Prostate gland (tissue), 2 donors: ENCODE measurements at regions not wholly inside any gene's neighbourhood (a gene's known extent, or its start where the extent isn't known, plus 50 kb on each side); places are given as distances from the start of the nearest gene placed in this dataset.

ENCODE experiments used
- DNase-seq: peaks from one replicate; pipeline ENCODE4 v3.0.0-alpha.2; 2019; ENCODE audit warnings: low spot score
- H3K27ac ChIP-seq, 2 donors: fragments of 200-600 bp; sonication (generic); 2 replicates each; pipeline ENCODE4 v1.5.1; 2017 to 2019
- H3K27me3 ChIP-seq: fragments of 200-600 bp; sonication (generic); replicated peaks from 2 replicates; pipeline ENCODE4 v1.5.1; 2019; ENCODE audit not compliant: insufficient read depth
- H3K36me3 ChIP-seq, 2 donors: fragments of 200-600 bp; sonication (generic); 1 replicate in 1 of 2; 2 replicates in 1 of 2; pipeline versions ENCODE4 v1.5.1 to v1.8.1; 2017 to 2019
- H3K4me1 ChIP-seq: fragments of 200-600 bp; sonication (generic); replicated peaks from 2 replicates; pipeline ENCODE4 v1.5.1; 2019
- H3K4me3 ChIP-seq, 2 donors: fragments of 200-600 bp; sonication (generic); 2 replicates each; pipeline ENCODE4 v1.5.1; 2017 to 2019
- H3K9me3 ChIP-seq: fragments of 200-600 bp; sonication (generic); 2 replicates; pipeline ENCODE4 v1.5.1; 2017
- POLR2A ChIP-seq: fragments of 450-650 bp; IDR thresholded peaks from one replicate; pipeline ENCODE4 v1.6.1; 2016; ENCODE audit warnings: antibody characterized with exemption, mild to moderate bottlenecking
- POLR2AphosphoS5 ChIP-seq: sonication (generic); formaldehyde crosslinking; IDR thresholded peaks from one replicate; pipeline ENCODE4 v1.6.1; 2017; ENCODE audit warnings: antibody characterized with exemption
- WGBS: methylation state at CpG from one replicate; pipeline ENCODE4 v1.1.5; 2018; 5-methylcytosine and 5-hydroxymethylcytosine counted together
- intact Hi-C: fragments of 100-400 bp; cut with DNase I; formaldehyde crosslinking; loops from one replicate; pipeline ENCODE4 v1.14.2; 2022
- TF ChIP-seq, protein P1 (sequence below), 4 experiments: fragments of 200-600 bp in 2 of 4; fragments of 450-650 bp in 2 of 4; sonication (generic) in 2 of 4; IDR thresholded peaks; 1 replicate in 3 of 4; 2 replicates in 1 of 4; pipeline ENCODE4 v1.5.1; 2016 to 2019; ENCODE audit warnings: antibody characterized with exemption in 4 of 4, mild to moderate bottlenecking in 2 of 4, moderate library complexity in 2 of 4

DNA sequence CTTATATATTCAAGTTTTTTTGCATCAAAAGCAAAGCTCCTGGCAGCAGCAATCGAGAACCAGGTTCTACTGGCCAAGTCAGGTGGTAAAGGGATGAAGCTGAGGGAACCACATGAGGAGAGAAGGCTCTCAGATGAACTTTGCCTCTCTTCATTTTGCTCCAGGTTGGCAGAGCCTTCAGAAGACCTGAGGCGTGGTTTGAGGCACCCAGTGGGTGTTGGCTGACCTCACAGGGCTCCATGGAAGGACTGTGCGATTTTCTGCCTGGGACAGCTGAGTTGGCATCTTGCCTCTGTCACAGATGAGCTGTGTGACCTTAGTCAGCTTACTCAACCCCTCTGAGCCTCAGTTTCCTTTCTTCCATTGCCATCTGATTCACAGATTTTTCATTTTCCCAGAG is 89.0 kb downstream of the INSIG2 start:
- intact Hi-C loops: no loop called here
- no peak for DNase-seq
- no peak overlapping the region for H3K27ac ChIP-seq
- TF ChIP-seq, protein P1, sequence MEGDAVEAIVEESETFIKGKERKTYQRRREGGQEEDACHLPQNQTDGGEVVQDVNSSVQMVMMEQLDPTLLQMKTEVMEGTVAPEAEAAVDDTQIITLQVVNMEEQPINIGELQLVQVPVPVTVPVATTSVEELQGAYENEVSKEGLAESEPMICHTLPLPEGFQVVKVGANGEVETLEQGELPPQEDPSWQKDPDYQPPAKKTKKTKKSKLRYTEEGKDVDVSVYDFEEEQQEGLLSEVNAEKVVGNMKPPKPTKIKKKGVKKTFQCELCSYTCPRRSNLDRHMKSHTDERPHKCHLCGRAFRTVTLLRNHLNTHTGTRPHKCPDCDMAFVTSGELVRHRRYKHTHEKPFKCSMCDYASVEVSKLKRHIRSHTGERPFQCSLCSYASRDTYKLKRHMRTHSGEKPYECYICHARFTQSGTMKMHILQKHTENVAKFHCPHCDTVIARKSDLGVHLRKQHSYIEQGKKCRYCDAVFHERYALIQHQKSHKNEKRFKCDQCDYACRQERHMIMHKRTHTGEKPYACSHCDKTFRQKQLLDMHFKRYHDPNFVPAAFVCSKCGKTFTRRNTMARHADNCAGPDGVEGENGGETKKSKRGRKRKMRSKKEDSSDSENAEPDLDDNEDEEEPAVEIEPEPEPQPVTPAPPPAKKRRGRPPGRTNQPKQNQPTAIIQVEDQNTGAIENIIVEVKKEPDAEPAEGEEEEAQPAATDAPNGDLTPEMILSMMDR (IDR thresholded peaks at IDR 0.05): no peak
- no peak for TF ChIP-seq POLR2AphosphoS5
- no peak for TF ChIP-seq POLR2A
- no peaks in the 10 kb centered on the region for H3K27me3 ChIP-seq
- no peaks in the 10 kb centered on the region for H3K36me3 ChIP-seq
- H3K9me3 ChIP-seq: no peaks in the 10 kb centered on the region
- H3K4me1 ChIP-seq: no peaks in the 10 kb centered on the region
- H3K4me3 ChIP-seq: no peak overlapping the region
- 73% methylated on average over 3 of the region's 3 CpGs for WGBS

DNA sequence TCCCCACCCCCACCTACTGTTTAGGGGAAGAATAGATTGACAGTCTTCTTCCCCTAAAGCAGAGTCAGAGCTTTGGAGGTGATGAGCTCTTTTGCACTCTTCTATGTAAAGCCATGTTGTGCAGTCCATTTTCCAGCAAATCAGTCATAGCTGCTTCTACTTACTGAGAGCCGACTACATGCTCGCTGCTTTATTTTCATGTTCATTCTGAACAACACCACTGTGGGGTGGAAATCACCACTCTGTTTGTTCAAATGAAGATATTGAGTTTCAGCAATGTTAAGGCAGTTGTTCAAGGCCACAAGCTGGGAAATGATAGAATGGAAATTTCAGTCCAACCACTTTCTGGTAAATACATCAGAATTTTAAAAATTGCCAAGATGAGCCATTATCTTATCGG is 88.3 kb downstream of the INSIG2 start:
- H3K4me1 ChIP-seq: no peaks in the 10 kb centered on the region
- intact Hi-C loops: no loop called here
- DNase-seq: no peak
- H3K27me3 ChIP-seq: no peaks in the 10 kb centered on the region
- 82% methylated on average over 3 of the region's 3 CpGs for WGBS
- no peaks in the 10 kb centered on the region for H3K36me3 ChIP-seq
- no peak overlapping the region for H3K4me3 ChIP-seq
- TF ChIP-seq POLR2AphosphoS5: no peak
- no peak overlapping the region for H3K27ac ChIP-seq
- no peaks in the 10 kb centered on the region for H3K9me3 ChIP-seq

DNA sequence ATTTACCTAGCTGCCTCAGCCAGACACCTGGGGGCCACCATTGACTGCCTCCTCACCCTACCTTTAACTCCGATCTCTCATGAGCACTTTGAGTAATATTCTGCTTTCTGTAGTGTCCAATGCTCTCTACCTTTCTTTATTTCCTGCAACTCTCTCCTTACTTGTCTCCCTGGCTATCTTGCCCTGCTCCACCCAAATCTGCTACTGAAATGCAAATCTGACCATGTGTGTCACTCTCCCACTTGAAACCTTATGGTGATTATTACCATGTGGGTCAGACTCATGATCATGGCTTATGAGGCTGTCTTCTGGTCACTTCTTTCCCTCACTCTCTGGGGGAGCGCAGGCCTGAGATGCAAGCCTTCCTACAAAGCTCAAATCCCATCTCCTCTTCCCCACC is 83.3 kb downstream of the INSIG2 start:
- Histone ChIP-seq H3K36me3 (no peaks in the 10 kb centered on the region), H3K4me3 (no peak overlapping the region)
- intact Hi-C loops: no loop called here

DNA sequence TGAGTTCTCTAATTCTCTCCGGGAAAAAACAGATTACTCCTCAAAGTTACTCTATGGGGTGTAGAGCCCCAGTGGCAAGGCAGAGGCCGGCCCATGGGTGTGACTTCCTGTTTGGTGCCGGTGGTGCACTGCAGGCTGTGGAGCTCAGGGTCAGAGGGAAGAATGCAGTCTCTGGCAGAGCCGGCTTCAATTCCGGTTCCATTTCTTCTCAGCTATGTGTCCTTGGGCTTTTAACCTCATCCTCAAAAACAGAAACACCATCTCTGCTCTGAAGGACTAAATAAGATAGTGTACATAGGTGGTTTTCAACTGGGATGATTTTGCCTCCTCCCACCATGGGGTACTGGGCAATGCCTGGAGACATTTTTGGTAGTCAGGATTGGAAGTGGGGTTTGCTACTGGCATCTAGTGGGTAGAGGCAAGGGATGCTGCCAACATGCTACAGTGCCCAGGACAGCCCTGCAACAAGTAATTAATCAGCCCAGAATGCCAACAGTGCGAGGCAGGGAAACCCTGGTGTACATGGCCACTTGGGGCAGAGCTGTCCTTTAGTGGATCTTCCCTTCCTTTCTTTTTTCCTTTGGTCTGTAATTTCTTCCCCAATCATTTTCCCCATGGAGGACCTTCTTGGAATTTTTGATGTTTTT is 81.2 kb downstream of the INSIG2 start:
- H3K27me3 ChIP-seq: no peaks in the 10 kb centered on the region
- 35% methylated on average over 6 of the region's 6 CpGs for WGBS
- H3K36me3 ChIP-seq: no peaks in the 10 kb centered on the region
- intact Hi-C loops: no loop called here
- no peak for TF ChIP-seq POLR2AphosphoS5
- TF ChIP-seq, protein P1 (IDR thresholded peaks at IDR 0.05): no peak
- no peak for TF ChIP-seq POLR2A
- H3K4me1 ChIP-seq: no peaks in the 10 kb centered on the region
- no peak for DNase-seq
- H3K9me3 ChIP-seq: no peaks in the 10 kb centered on the region
- no peak overlapping the region for H3K4me3 ChIP-seq
- no peak overlapping the region for H3K27ac ChIP-seq

More for the DNA sequence above, 83.3 kb downstream of the INSIG2 start:
- no peak for DNase-seq
- Histone ChIP-seq H3K27ac (no peak overlapping the region), H3K9me3 (no peaks in the 10 kb centered on the region), H3K27me3 (no peaks in the 10 kb centered on the region), H3K4me1 (no peaks in the 10 kb centered on the region)
- TF ChIP-seq POLR2A: no peak
- TF ChIP-seq POLR2AphosphoS5: no peak
- 98% methylated on average over 2 of the region's 2 CpGs for WGBS

DNA sequence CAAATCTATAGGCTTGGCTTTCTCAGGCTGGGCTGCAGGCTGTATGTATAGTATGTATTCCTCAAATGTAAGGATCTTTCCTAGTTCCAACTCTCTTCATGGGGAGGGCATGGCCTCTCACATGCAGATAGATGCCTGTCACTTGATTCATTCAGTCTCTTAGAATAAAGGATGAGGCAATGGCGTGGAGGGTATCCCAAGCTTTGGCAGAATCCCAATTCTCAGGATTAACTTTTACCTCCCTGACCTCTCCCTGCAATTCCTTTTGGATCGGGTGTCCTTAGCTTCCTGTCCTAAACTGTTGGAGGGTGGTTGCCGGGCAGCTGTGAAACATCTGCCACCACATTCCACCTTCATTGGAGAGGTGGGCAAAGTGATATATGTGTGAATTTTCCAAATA is 80.3 kb downstream of the INSIG2 start:
- intact Hi-C loops: no loop called here
- Histone ChIP-seq H3K36me3 (no peaks in the 10 kb centered on the region), H3K4me1 (no peaks in the 10 kb centered on the region), H3K27ac (no peak overlapping the region), H3K4me3 (no peak overlapping the region), H3K9me3 (no peaks in the 10 kb centered on the region), H3K27me3 (no peaks in the 10 kb centered on the region)
- TF ChIP-seq, protein P1 (IDR thresholded peaks at IDR 0.05): no peak
- TF ChIP-seq POLR2A: no peak
- no peak for TF ChIP-seq POLR2AphosphoS5
- DNase-seq: no peak
- WGBS: 58% methylated on average over 3 of the region's 3 CpGs

DNA sequence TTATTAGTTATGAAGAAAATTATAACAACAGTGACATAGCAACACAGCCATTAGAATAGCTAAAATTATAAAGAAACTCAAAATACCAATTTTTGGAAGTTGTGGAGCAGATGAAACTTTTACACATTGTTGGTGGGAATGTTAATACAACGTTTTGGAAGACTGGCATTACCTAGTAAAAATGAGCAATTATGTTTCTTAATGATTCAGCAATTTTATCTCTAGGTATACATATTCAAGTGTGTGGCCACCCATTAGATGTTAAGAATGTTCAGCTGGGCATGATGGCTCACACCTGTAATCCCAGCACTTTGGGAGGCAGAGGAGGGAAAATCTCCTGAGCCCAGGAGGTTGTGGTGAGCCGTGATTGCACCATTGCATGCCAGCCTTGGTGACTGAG is 78.8 kb downstream of the INSIG2 start:
- intact Hi-C loops: no loop called here
- Histone ChIP-seq H3K4me3 (no peak overlapping the region), H3K27me3 (no peaks in the 10 kb centered on the region), H3K9me3 (no peaks in the 10 kb centered on the region), H3K4me1 (no peaks in the 10 kb centered on the region), H3K27ac (no peak overlapping the region), H3K36me3 (no peaks in the 10 kb centered on the region)
- WGBS: 63% methylated on average over 2 of the region's 2 CpGs
- no peak for DNase-seq
- no peak for TF ChIP-seq POLR2AphosphoS5
- no peak for TF ChIP-seq POLR2A
- TF ChIP-seq, protein P1 (IDR thresholded peaks at IDR 0.05): no peak
